Kasumi-1 (cell line): ENCODE measurements at regions not wholly inside any gene's neighbourhood (a gene's known extent, or its start where the extent isn't known, plus 50 kb on each side); places are given as distances from the start of the nearest gene placed in this dataset.
A peak's percentile ranks its signal among the peaks of the same experiment; 100 is the strongest.

Source experiments
- DNase-seq, 2 experiments: peaks; one replicate each; lab custom pipeline; 2025; lab: John Stamatoyannopoulos, UW

DNA sequence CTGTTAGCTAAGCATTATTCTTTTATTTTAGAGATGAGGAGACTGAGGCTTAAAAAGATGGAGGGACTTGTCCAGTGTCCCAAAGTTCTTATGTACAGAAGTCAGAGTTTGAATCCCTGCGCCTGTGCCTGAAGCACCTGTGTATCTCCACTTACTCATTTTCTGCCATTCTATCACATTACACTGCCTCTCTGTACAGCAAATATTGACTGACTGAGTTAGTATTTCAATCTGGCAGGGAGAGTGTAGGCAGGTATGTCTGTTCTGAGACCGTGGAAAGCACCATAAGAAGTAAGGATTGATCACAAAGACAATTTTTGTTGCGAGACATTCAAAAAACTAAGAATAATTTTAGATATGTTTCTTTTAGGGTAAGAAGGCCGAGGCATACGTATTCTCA, 162.7 kb downstream of the KITLG start:
- DNase-seq: no peak

DNA sequence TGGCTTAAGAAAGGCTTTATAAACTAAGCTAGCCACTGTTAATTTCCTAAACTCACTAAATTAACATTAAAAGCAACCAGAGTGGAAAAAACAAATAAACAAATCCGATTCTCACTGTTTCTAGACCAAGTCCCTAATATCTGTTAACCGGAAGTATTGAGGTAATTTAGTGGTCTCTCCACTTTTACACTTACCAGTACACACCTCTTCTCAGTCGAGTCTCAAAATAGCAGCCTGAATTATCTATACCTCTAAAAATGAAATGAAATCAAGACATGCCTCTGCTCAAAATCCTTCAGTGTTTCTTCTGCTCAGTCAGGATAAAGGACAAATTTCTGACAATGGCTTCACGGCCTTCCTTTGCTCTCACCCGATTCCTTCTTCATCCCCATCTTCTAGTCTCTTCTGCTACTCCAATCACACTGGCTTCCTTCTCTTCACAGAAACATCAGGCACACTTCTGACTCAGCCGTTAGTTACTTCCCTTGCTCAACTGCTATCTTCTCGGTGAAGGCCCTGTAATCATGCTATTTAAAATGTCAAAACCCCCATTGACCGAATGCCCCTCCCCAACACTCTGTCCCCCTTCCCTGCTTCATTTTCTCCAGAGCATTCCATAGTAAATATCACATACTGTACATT, 161.3 kb downstream of the KITLG start:
- no peak for DNase-seq

DNA sequence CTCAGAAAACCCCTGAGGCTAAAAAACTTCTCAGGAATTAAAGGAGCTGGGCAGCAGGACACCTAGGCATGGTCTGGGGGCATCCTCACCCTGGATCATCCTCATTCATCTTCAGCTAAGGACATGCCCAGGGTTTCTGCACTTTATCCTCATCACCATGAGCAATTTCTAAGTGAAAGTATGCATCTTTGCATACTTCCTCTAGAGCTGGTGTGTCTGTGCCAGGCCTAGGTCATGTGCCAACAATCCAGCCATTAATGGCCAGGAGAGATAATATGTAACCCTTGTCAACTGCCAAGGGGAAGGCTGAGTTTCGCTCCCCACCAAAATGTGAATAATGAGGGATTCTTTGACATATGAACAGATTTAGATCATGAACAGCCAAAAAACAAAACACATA, 160.5 kb downstream of the KITLG start:
- no peak for DNase-seq

DNA sequence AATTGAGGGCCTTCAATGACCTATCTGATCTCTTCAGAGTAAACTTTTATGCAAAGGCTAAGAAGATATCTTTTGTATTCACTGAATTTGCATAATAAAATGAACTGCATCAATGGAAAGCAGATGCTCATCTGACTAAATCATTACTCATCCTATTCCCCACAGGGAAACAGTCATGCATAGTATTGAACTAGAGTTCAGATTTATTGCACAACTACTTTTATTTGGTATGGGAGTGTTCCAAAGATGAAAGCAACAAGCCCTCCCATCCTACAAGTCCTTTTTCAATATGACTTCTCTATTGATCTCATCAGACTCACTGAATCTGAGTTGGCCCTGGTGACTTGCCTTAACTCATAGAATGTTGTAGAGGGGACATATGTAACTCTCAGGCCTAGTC, 159.8 kb downstream of the KITLG start:
- no peak for DNase-seq

DNA sequence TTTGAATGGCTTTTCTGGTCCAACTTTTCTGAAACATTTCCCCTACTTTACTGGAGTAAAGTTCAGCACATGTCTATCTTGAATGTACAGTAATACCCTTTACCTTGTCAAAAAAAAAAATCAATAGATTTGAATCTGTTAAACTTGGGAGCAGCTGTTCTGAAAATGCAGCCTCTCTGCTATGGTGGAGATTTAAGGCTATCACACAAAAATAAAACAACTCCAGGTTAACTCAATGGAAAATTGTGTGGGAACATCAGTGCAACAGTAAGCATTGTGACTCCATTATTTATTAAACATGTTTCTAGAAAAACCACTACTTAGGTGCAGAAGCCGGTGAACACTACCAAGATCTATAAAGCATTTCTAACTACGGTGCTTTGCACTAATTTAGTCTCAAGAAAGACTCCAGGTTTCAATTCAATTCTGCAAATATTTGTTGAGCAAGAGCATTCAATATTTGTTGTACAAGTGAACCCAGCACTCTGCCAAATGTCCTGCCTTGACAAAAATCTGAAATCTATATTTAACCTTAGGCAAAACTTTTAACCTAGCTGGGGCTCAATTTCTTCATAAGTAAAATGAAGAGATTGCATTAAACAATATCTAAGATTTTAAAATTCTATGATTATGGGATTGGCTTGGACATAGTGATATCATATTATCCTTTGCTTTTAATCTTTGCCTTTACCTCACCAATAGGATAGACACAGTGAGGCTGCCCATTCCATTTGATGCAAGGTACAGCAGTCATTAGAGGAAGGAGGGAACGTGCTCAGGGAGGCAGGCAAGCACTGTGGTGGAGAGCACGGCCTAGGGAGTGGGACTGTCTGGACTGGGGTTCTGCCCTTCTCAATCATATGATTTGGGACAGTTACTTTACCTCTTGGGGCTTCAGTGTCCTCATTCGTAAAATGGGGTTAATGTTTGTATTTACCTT, 155.2 kb downstream of the KITLG start:
- no peak for DNase-seq

DNA sequence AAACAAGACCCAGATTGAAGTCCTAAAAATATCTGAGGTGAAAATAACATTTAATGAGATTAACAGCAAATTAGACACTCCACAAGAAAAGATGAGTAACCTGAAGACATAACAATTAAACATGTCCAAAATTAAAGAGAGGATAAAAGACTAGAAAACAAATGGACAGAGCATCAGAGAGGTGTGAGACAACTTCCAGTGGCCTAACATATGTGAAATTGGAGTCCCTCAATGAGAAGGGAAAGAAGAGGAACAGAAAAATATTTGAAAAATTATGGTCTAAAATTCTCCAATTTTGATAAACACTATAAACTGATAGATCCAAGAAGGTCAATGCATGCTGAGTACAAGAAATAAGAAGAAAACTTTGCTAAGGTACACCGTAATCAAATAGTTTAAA, 151.9 kb downstream of the KITLG start:
- DNase-seq: no peak

DNA sequence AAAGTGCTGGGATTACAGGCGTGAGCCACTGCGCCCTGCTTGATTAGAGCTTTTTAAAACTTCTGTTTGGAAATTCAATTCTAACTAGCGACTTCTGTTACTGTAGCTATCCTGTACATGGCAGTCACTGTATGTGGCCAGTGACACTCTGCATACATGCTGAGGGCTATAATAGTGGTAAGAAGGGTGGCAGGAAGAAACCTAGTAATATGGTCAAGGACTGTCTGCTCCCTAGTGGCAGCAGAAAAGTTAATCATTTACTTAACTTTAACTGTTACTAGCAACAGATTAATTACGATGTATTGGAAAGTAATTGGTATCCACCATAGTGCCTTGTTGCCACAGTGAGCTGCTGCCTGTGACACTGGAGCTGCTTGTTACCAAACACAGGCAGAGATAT, 149.0 kb downstream of the KITLG start:
- DNase-seq: no peak

DNA sequence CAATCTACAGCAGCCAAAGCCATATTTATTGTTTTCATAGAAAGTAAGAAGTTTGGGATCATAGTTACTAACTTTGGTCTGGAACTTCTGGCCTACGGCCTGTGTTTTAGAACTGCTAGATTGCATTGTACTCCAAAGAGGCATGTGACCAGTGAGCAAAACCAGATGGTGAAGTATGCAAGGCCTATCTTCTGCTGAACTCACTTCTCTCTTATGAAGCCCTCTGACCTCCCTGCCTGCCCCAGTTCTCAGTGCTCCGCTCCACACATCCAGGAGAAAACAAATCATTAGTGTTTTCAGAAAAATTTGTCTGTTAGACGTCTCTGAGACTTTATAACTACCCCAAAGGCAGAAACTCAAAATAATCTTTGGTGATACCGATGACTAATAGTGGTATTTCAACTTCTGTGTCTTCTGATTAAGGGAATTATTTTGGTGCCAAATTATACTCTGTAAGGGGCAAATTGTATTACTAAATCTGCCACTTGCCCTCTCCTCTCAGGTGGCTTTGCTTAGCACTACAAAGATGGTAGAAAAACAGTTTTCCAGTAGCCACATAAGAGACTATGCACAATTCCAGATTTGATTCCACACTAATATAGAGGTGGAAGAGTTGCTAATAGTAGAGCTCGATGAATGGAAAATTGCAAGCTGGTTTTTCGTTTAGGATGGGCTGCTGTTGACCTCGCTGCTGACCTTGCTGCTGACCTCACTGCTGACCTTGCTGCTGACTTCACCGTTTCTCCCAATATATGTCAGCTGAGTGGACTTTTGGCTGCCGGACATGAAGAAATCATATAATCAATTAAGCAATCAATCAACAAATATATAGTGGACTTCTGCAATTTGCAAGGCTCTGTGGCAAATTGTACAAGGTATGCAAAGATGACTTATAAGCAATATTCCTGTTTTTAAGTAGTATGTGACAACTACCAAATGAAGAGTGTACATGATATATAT, 147.5 kb downstream of the KITLG start:
- DNase-seq: no peak

DNA sequence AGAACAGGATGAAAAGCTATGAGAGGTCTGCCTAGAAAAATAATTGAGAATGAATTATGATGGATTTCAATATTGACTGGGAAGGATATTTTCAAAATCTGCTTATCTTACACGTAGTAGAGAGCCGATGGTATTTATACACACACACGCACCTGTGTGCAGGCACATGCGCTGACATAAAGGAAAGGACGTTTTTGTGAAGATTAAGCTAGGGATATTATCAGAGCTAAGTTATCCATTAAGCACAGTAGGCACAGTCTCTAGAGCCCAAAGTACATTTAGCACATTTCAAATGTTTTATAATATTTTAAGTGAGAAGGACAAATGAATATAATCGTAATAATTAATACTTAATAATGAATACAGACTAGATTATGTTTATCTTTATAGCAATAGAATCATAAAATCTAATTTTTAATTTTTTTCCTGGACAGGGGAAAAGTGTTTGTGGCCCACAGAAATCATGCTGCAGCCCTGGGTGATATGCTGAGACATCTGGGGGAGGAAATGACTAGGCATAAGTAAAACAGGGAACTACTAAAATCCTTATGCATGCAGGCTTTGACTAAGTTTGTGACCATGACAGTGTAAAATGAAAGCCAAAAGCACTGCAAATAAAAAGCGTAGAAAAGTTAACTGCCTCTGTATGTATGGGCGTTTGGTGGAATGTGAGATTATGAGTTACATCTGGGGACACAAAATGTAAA, 146.1 kb downstream of the KITLG start:
- DNase-seq: peak; percentile 70 to 78

DNA sequence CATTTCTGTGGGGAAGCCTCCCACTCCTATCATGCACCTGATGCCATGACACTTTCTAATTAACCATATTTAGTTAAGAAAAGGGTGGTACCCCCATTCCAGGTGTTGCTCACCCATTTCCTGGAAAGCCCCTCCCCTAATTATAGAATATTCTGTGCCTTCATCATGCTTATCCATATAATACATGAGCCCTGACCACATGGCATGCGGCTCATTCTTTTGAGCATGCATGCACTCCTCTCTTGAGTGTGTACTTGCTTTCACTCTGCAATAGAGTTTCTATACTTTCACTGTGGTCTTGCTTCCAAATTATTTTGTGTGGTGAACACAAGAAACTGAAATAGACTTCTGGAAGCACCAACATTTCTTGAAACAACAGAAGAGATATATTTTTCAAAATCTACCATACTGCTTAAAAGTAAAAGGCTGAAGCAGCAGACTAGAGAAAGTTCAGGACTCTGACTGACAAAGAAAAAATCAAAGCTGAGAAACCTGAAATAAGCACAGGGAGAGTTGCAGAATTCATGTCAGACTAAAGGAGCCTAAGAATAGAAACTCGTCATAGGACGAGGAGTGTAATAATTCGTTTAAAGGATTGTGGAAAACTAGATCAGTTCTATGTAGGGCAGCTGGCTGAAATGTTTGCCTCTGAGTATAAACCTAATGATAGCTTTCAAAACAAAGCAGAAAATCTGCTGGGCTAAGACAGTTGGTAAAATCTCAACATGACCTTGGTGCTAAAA, 144.8 kb downstream of the KITLG start:
- no peak for DNase-seq

DNA sequence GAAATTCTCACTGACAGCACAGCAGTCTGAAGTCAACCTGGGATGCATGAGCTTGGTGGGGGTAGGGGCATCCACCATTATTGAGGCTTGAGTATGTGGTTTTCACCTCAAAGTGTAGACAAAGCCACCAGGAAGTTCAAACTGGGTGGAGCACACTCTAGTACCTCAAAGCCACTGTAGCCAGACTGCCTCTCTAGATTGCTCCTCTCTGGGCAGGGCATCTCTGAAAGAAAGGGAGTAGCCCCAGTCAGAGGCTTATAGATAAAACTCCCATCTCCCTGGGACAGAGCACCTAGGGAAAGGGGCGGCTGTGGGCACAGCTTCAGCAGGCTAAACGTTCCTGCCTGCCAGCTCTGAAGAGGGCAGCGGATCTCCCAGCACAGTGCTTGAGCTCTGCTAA, 143.0 kb downstream of the KITLG start:
- no peak for DNase-seq
